ENCODE measurements at regions not wholly inside any gene's neighbourhood (a gene's known extent, or its start where the extent isn't known, plus 50 kb on each side); places are given as distances from the start of the nearest gene placed in this dataset.

- CTCF ChIA-PET (ENCODE audit: unreplicated experiment) = no interaction called here
Observed at GRCh38 chr5:9720361-9720760, 90.2 kb upstream of the TAS2R1 start.

GRCh38 chr5:9716838-9717281, 86.7 kb upstream of the TAS2R1 start:
- Histone ChIP-seq H4K20me1 (ENCODE audit: insufficient read depth, low read length) (no peaks in the 10 kb centered on the region), H3K4me3 (ENCODE audit: low read depth, low read length, poor library complexity, severe bottlenecking) (no peak overlapping the region), H3K9me3 (ENCODE audit: low read length) (no peaks in the 10 kb centered on the region), H2AFZ (ENCODE audit: low read length) (no peak overlapping the region), H3K79me2 (ENCODE audit: insufficient read depth, low read depth, low read length) (no peaks in the 10 kb centered on the region), H3K9me2 (ENCODE audit: insufficient read depth, low read length) (no peaks in the 10 kb centered on the region), H3K27ac (ENCODE audit: low read depth, low read length, poor library complexity, severe bottlenecking) (no peak overlapping the region), H3K4me2 (ENCODE audit: low read length) (no peak overlapping the region), H3K36me3 (ENCODE audit: insufficient read depth, low read length) (no peaks in the 10 kb centered on the region), H3K4me1 (ENCODE audit: insufficient read depth, low read length, poor library complexity, severe bottlenecking) (peaks cover 6% of the 10 kb centered on the region)
- POLR2A ChIA-PET = interaction anchor here (0.6 kb wide), 1 partner anchor 918 kb away, joined by 4 read pairs; no protein-coding TSS in a partner anchor
- CTCF ChIA-PET (ENCODE audit: unreplicated experiment) = no interaction called here
- BruUV-seq (replicated peaks) = no TSS peak
- TF ChIP-seq EZH2phosphoT487 (IDR thresholded peaks at IDR 0.05; ENCODE audit: borderline replicate concordance, low read depth, low read length) (no peak), CTCF (conservative IDR thresholded peaks at IDR 0.05; ENCODE audit: low read length) (no peak)
- intact Hi-C loops (cut with micrococcal nuclease; ENCODE audit: unreplicated experiment) = no loop called here
- peak; percentile 3 for DNase-seq (ENCODE audit: low spot score)

More at GRCh38 chr5:9720361-9720760, 90.2 kb upstream of the TAS2R1 start:
- BruUV-seq (replicated peaks) = no TSS peak
- Histone ChIP-seq H3K4me1 (ENCODE audit: insufficient read depth, low read length, poor library complexity, severe bottlenecking) (peaks cover 6% of the 10 kb centered on the region), H3K79me2 (ENCODE audit: insufficient read depth, low read depth, low read length) (no peaks in the 10 kb centered on the region), H3K27ac (ENCODE audit: low read depth, low read length, poor library complexity, severe bottlenecking) (no peak overlapping the region), H3K36me3 (ENCODE audit: insufficient read depth, low read length) (no peaks in the 10 kb centered on the region), H3K4me2 (ENCODE audit: low read length) (no peak overlapping the region), H4K20me1 (ENCODE audit: insufficient read depth, low read length) (no peaks in the 10 kb centered on the region), H3K4me3 (ENCODE audit: low read depth, low read length, poor library complexity, severe bottlenecking) (no peak overlapping the region), H3K9me2 (ENCODE audit: insufficient read depth, low read length) (no peaks in the 10 kb centered on the region), H2AFZ (ENCODE audit: low read length) (no peak overlapping the region), H3K9me3 (ENCODE audit: low read length) (no peaks in the 10 kb centered on the region)
- DNase-seq (ENCODE audit: low spot score) = no peak
- intact Hi-C loops (cut with micrococcal nuclease; ENCODE audit: unreplicated experiment) = no loop called here
- TF ChIP-seq CTCF (conservative IDR thresholded peaks at IDR 0.05; ENCODE audit: low read length) = no peak
- no peak for TF ChIP-seq EZH2phosphoT487 (IDR thresholded peaks at IDR 0.05; ENCODE audit: borderline replicate concordance, low read depth, low read length)
- POLR2A ChIA-PET = interaction anchor here (0.7 kb wide), 1 partner anchor 1613 kb away, joined by 6 read pairs; no protein-coding TSS in a partner anchor

GRCh38 chr5:9715891-9716335, 85.8 kb upstream of the TAS2R1 start:
- Histone ChIP-seq H3K36me3 (ENCODE audit: insufficient read depth, low read length) (no peaks in the 10 kb centered on the region), H3K4me1 (ENCODE audit: insufficient read depth, low read length, poor library complexity, severe bottlenecking) (peaks cover 6% of the 10 kb centered on the region), H2AFZ (ENCODE audit: low read length) (no peak overlapping the region), H4K20me1 (ENCODE audit: insufficient read depth, low read length) (no peaks in the 10 kb centered on the region), H3K9me2 (ENCODE audit: insufficient read depth, low read length) (no peaks in the 10 kb centered on the region), H3K27ac (ENCODE audit: low read depth, low read length, poor library complexity, severe bottlenecking) (no peak overlapping the region), H3K4me3 (ENCODE audit: low read depth, low read length, poor library complexity, severe bottlenecking) (no peak overlapping the region), H3K9me3 (ENCODE audit: low read length) (no peaks in the 10 kb centered on the region), H3K79me2 (ENCODE audit: insufficient read depth, low read depth, low read length) (no peaks in the 10 kb centered on the region), H3K4me2 (ENCODE audit: low read length) (no peak overlapping the region)
- no peak for TF ChIP-seq EZH2phosphoT487 (IDR thresholded peaks at IDR 0.05; ENCODE audit: borderline replicate concordance, low read depth, low read length)
- no peak for TF ChIP-seq CTCF (conservative IDR thresholded peaks at IDR 0.05; ENCODE audit: low read length)
- no TSS peak for BruUV-seq (replicated peaks)
- POLR2A ChIA-PET = interaction anchor here (0.6 kb wide), 2 partner anchors 57 to 917 kb away, joined by 3 to 4 read pairs; no protein-coding TSS in a partner anchor
- CTCF ChIA-PET (ENCODE audit: unreplicated experiment) = no interaction called here
- no peak for DNase-seq (ENCODE audit: low spot score)
- intact Hi-C loops (cut with micrococcal nuclease; ENCODE audit: unreplicated experiment) = no loop called here
